ENCODE measurements at regions not wholly inside any gene's neighbourhood (a gene's known extent, or its start where the extent isn't known, plus 50 kb on each side); places are given as distances from the start of the nearest gene placed in this dataset.

DNA sequence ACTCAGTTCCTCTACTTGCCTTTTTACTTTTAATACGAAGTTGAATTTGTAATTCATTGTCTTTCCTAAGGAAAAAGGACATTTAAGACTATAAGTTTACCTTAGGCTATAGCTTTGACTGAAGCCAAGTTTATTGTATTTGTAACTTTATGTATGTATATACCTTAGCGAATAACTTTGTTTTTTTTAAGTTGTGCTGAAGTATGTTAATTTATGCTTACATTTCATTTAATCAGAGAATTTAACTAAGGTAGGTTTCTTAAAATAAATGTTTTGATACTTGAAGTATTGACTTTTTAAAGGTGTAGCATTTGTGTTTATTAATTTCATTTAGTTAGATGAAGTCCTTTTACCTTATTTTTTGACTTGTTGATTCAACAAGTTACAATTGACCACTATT is 55.2 kb upstream of the TPTE start:
- TF ChIP-seq, protein P1, sequence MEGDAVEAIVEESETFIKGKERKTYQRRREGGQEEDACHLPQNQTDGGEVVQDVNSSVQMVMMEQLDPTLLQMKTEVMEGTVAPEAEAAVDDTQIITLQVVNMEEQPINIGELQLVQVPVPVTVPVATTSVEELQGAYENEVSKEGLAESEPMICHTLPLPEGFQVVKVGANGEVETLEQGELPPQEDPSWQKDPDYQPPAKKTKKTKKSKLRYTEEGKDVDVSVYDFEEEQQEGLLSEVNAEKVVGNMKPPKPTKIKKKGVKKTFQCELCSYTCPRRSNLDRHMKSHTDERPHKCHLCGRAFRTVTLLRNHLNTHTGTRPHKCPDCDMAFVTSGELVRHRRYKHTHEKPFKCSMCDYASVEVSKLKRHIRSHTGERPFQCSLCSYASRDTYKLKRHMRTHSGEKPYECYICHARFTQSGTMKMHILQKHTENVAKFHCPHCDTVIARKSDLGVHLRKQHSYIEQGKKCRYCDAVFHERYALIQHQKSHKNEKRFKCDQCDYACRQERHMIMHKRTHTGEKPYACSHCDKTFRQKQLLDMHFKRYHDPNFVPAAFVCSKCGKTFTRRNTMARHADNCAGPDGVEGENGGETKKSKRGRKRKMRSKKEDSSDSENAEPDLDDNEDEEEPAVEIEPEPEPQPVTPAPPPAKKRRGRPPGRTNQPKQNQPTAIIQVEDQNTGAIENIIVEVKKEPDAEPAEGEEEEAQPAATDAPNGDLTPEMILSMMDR (IDR thresholded peaks at IDR 0.05), result no peak
- TF ChIP-seq POLR2A (IDR thresholded peaks at IDR 0.05), result no peak

Measured in heart left ventricle (tissue), 13 donors.